HCEC 1CT (cell line): ENCODE measurements at regions not wholly inside any gene's neighbourhood (a gene's known extent, or its start where the extent isn't known, plus 50 kb on each side); places are given as distances from the start of the nearest gene placed in this dataset.

Experiments used
- DNase-seq: peaks from one replicate; pipeline ENCODE4 v3.0.0-alpha.2; 2017

DNA sequence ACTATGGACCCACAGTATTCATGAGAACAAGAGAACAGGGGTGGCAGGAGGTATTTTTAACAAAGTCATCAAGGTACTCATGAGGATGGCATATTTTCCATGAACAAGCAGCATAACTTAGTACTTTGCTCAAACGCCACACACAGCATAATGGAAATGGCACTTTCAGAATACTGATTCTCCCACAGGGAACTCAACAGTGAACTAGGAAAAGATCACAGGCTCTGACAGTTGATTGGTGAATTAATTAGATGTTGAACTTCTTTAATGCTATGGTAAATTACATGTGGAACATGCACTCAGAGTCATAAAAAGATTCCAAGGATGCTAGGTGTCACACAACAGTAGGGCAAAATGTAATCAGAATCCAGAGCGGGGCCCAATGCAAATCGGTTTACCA, 1088.6 kb upstream of the C9orf72 start:
- no peak for DNase-seq

DNA sequence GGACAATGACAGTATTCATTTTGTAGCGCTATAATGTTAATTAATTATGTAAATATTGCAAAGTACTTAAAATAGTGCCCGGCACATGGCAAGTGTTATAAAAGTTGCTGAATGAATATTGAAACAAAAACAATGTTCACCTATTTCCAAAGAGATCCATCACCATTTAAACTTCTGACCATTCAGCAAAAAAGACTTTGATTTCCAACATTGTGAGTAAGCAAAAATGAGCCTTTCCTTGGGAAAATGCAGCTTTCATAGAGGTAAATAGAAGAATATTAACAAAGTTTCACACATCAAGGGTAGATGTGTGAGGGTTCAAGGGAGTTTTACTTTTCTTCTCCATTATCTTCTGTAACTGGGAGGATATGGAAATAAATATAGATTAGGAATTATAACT, 1089.4 kb upstream of the C9orf72 start:
- DNase-seq = no peak

DNA sequence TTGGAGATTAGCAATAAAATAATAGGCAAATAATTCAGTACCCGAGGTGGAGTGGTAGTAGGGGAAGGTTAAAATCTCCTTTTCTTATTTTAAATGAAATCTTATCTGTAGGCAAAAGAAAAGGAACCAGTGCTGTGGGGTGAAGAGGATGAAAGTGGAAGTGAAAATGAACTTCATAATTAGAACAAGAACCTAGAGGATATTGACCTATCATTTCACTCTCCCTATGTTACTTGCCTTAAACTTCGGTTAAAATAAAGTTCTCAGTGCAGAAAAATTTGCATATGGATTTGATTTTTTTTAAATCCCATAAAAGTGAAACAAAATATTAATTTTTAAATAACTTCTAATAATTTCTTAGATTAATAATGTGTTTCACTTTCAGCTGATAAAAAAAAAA, 1094.9 kb upstream of the C9orf72 start:
- DNase-seq = no peak

DNA sequence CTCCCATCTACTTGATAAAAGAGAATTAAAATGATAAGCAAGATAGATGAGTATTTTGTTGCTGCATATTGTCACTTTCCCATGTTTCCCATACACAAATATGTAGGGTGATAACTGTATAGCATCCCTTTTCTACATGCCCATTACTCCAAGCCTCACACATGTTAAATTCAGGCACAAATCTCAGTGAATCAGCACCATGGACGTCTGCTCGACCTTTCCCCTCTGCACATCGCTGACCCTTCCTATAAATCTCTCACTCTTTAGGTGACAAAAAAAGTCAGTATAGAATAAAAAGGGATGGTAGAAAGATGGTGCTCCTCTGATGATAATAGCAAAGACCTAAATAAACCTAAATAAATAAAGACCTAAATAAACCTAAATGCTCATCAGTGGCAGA, 1097.7 kb upstream of the C9orf72 start:
- no peak for DNase-seq

DNA sequence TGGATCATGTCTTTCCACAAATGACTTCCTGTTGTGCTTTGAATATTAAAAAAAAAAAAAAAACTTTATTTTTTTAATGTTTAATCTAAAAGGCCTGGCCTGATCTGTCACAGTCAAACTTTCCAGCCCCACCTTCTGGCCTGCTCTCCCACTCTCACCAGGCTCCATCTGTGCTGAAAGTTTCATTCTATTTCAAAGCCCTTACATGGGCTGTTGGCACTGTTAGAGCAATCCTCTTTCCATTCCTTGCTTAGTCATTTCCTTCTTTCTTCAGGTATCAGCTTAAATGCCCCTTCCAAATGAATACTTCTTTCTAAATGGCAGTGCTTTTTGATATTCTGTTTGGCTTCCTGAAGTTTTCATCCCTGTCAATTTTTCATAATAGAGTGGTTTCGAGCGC, 1104.8 kb upstream of the C9orf72 start:
- DNase-seq = no peak

DNA sequence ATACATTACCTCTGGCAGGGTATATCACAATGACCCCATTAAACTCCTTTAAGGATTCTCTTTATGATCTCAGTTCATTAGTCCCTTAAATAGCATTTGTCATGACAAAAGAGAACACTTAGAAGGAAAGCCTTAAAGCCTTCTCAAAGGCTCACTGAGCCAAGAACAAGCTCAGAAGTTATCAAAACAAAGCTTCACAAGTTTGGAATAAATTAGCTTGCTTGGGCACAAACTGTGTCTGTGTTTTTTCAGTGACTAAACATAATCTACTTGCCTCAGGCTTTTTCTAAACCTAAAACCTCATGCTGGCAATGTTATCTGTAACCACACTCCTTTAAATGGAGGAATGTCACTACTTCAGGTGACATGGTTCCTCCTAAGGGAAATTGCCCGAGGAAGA, 1114.9 kb upstream of the C9orf72 start:
- no peak for DNase-seq

DNA sequence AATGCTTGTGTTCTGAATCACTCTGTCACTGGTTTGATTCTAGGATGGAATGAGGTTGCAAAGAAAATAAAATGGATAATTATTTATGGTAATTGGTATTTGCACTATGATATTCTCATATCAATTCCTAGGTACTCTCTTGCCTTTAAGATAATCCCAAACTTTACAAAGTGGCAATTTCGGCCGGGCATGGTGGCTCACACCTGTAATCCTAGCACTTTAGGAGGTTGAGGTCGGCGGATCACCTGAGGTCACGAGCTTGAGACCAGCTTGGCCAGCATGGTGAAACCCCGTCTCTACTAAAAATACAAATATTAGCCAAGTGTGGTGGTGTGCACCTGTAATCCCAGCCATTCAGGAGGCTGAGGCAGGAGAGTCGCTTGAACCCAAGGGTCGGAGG, 1118.7 kb upstream of the C9orf72 start:
- DNase-seq = no peak

DNA sequence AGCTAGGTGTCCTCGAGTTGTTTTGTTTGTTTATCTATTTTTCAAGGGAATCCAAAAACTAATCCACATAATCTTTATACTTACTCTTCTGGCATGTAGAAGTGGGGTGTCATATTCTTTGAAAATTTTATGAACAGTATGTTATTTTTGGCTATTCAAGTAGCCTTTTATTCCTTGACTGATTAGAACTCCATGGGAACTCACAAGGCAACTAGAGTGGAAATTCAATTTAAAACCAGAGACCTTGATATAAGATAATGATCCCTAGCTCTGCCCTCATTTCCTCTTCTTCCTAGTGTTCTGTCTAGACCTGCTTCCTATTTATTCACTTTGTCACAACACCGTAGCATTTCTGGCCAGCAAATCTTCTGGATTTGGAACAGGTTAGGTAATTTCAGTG, 1123.7 kb upstream of the C9orf72 start:
- DNase-seq = no peak

DNA sequence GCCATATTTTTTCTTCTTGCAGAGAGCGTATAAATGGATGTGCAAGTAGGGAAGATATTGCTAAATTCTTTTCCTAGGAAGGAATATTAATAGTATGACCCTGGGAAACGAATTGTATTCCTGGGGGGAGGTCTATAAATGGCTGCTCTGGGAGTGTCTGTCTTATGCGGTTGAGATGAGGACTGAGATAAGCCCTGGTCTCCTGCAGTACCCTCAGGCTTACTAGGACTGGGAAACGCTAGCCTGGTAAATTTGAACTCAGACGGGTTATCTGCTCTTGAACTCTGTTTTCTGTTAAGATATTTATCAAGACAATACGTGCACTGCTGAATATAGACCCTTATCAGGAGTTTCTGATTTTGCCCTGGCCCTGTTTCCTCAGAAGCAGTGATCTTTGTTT, 1126.4 kb upstream of the C9orf72 start:
- no peak for DNase-seq

DNA sequence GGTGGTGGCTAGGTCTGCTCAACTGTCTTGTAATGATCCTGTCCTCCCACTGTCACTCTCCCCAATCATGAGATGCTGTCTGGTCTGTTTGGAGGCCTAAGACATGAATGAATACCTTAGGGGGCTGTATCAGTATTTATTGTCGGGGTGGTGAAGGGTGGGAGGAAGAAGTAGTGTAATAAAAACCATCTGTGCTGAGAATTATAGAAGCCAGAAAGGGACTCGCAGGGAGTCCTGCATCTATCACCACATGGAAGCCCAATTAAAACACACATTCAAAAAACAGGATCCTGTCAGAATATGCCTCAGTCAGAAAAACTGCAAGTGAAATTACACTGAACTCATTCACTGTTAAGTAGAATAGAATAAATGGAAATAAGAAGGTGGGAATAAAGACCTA, 1134.3 kb upstream of the C9orf72 start:
- no peak for DNase-seq

DNA sequence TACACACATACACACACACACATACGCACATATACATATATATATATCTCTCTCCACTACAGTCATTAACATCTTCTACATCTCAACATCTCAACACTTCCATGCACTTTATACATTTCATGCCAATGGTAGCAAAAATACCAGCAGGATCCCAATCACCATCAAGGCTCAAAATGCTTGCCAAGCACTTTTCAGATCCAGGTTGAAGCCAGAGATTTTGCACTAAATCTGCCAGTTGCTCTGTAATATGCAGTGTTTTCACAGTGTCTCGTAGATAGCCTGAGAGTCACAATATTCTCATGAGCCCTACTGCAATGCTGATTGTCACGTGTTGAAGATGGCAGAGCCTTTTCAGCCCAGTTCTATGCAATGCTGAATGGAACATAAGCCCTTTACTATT, 1140.9 kb upstream of the C9orf72 start:
- no peak for DNase-seq

DNA sequence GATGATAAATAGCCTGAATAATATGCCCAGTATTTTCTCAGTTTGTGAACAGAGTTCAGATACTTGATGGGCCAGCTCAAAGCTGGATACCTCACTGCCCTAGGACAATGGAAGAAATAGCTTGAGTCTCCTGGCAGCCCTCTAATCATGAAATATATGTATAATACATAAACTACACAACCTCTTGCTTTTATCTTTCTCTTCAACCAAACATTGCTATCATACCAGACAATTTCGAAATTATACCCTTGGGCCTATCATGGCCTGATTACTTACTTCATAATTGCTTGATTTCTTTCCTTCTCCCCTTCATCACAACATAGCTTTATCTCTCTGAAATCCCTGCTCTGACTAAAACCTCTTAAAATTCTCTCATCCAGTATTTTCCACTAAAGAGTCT, 1144.9 kb upstream of the C9orf72 start:
- no peak for DNase-seq

DNA sequence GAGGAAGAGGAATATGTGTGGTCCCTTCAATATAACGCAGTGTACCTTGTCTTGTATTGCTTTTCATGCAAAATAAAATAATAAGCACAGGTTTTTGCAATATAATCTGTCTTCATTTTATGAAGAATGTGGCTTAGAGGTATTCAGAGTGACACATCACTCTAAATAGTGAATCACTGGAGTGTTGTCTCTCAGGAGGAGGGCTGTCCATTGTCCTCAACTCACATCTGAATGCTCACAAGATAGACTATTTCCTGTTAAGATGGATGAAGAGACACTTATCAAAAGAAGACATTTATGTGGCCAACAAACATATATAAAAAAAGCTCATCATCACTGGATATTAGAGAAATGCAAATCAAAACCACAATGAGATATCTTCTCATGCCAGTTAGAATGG, 1147.5 kb upstream of the C9orf72 start:
- no peak for DNase-seq

DNA sequence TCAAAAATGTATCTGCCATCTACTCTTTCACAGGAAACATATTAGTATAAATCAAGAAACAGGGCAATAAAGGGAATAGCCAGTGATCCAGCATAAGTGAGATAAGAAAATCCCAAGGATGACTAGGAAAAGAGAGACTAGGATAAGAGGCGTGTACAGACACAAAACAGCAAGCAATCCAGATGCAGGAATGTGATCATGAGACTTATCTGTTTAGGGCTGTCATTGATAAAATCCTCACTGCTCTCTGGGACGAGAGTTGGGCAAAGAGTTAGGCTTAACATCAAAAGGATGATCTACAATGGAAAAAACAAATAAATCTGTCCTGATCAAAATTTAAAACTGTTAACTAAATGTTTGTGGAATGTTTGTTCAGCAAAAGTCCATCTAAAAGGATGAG, 1156.8 kb upstream of the C9orf72 start:
- no peak for DNase-seq

DNA sequence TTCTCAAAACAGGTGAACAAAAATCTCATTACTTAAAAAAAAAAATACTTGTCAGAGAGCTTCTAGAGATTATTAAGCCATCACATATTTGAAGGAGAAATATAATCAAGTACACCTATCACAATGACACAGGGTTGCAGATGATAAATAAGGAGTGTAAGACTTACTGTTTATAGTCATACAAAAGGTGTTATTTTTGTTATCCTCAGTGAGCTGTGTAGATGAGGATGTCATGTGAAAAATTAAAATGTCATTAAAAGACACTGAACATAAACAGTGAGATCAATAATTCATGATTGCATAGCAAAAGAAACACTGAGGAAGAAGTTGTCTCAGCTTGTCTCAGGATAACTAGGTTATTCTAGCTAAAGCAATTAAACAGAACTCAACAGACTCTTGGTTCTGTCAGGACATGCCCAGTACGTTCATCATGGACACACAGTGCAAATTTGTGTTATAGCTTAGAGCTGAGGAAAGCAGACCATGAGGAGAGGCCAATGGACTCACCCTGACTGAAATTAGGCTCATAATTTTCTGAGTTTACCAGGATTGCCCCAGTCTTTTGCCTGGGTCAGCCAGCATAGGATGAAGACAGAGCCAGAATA, 1162.6 kb upstream of the C9orf72 start:
- DNase-seq = no peak

DNA sequence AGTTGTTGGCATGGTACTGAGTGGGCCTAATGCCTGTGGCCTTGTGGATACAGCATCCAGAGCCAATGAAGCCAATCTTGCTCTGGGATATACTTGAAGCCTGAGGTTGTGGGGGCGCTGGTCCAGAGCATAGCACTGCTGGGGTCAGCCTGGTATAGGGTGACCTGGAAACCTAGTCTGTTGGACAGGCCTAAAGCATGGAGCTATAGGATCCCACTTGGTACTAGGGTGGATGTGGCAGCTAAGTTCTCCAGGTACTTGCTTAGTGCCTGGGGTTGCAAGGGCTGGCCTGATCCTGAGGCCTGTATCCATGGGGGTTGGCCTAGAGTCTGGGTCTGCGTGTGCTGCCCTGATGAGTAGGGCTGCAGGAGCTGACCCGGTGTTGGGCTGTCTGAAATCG, 1168.2 kb upstream of the C9orf72 start:
- DNase-seq = no peak

DNA sequence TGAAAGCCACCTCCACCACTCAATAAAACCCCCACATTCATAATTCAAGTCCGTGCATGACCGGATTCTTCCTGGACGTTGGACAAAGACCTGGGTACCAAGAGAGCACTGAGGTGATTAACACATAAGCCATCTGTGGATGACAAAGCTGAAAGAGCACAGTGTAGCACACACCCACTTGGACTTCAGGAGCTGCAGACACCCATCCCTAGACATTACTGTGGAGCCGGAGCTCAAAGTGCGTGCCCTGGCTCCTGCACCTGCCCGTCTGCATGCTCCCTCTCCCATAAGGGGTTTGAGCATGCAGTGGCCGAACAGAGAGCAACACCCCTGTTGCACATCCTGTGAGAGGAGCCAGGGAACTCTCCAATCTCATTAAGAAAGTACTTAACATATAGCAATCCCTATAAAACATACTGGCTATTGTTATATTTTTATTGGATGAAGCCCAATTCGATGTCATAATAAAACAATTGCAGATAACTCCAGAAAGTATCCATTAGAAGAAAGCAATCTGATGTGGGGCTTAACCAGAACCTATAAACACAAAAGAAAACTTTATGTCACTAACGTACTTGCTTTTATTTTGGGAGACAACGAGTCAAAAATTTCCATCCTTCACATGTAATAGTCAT, 1174.2 kb upstream of the C9orf72 start:
- no peak for DNase-seq

DNA sequence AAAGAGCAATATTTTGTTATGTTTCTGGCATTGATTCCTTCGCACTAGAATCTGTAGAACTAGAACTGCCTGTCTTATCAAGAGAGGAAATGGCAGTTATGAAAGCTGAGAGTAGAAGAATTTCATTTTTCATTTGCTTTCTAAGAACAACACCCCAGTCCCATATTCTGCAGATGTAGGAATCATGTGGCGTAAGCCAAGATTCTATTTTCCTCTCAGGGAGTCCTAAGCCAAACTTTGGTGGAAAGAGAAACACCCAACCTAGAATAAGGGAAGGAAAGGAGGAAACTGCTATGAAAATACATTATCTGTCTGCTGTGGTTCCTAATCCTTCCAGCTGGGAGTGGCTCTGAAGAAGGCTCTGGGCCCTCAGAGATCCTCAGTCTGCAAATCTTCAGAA, 1176.9 kb upstream of the C9orf72 start:
- DNase-seq = no peak

DNA sequence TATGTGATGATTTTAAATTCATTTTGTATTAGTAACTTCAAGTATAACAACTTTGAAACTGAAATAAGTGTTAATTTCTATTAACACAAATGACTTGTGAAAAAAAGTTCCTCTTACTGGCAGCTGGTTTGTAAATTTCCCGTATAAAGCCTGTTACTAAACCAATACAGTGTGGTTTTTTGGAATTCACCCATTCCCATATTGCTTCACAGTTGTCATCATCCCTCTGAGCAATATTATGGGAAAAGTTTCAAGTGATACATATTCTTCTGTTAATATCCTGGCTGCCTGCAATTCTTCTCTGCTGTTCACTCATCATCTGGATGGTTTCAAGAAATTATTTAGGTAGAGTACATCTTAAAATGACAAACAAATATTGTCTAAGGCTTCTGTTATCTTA, 1185.1 kb upstream of the C9orf72 start:
- DNase-seq = no peak

DNA sequence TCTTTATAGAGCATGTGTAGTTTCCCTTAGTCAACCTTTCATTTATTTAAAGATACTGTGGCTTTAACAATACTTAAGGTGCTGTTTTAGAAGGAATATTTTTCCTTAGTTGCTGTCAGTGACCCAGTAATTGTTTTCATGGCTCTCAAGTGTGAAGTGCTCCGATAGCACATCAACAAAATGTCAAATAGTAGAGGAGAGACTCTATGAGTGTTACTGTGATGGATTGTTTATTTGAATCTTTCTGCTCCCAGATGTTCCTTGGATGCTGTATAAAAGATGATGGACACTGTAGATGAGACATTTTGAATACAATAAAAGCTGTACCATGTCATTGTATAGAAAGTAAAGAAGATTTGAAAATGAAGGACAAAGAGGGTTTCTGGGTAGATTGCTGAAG, 1185.7 kb upstream of the C9orf72 start:
- no peak for DNase-seq

DNA sequence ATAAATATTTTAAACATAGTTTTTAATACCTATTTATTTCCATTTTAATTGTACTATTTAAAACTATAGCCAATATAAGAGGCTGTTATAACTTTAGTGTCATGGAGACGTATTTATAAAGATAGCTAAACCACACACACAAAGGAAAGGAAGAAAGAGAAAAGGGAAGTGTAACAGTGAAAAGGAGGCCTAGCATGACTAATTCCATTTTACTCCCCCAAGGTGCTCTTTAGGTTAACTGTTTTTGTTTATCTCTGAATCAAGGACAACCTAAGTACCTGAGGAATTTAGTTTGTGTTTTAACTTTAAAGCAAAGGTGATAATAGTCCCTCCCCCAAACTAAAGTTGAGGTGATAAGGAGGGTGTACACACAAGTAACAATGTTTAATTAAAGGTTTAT, 1188.9 kb upstream of the C9orf72 start:
- no peak for DNase-seq

DNA sequence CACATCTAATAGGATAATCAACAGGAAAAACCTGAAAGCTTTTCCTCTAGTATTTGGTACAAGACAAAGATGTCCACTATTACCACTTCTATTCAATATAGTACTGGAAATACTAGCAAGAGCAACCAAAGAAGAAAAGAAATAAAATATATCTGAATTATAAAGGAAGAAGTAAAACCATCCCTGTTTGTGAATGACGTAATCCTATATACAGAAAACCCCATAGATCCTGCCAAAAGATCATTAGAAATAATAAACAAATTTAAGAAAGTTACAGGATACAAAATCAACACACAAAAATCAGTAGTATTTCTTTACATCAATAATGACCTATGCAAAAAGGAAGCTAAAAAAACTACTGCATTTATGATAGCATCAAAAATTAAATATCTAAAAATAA, 1191.3 kb upstream of the C9orf72 start:
- DNase-seq = no peak

DNA sequence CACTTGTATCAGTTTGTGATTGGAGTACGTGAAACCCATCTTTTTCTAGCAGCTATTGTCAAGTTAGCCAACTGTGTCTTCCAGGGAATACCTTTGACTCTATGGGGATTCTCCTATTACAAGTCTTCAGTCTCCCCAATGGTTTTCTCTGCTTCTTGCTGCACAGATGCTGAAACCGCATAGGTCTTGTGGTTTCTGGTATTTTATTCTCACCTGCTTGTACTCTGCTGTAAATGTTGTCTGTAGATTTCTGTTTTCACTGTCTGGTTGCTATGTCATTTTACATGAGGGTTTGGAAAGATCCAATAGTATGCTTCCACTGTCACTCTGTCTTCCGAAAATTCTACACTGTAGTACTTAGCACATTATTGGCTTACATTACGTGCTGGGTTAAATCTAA, 1196.9 kb upstream of the C9orf72 start:
- no peak for DNase-seq

DNA sequence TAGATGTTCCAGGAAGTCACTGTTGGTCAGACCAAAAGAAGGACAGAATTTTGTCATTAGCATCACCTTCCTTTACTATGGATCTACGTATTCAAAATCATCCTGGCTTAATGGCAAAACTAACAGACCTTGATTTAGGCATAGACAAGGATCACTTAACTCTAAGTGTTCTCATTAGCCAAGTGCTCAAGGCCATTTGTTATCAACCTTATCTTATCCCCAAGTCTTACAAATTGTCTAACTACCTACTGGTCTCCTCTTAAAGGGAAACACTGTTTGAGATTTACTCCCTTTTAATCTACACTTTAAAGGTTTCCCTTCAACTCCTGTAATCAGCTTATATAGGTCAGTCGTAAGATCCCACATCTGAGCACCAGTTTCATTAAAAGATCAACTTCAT, 1197.5 kb upstream of the C9orf72 start:
- DNase-seq = no peak

DNA sequence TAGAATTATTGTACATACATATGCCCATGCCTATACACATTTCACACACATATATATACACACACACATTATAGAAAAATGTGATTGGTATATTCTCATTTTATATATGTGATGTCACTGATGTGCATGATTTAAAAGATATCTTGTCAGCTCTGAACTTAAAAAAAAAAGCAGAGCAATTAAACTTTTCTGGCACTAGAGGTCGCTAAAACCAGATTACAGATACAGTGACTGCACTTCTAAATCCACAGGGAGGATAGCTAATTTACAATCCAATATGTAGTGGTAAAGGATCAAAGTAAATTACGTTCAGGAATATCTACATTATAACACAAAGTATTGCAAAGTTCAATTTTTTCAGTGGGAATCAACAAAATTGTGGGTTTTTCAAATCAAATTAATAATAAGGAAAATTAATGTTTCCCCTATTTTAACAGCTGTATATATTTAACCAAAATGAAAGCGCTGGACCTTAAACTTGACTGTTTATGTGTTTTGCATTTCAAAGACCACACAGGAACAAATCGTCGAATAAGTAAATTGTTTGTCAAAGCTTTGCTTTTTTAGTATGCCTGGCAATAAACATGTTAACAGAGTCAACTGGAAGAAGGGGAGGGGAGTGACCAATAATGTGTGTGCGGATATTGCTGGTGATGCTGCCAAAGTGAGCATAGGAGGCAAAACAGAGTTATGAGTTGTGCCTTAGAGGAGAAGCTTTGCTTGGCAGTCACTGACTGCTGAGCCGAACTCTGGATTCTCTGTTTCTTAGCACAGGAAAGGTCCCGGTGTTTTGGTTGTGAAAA, 1201.4 kb upstream of the C9orf72 start:
- DNase-seq = no peak
